GM04504 (cell line): ENCODE measurements at regions not wholly inside any gene's neighbourhood (a gene's known extent, or its start where the extent isn't known, plus 50 kb on each side); places are given as distances from the start of the nearest gene placed in this dataset.
"Not testable (repeated sequence)": the region's sequence is repeated elsewhere in the genome, so short reads cannot be mapped to it uniquely, and the experiment has no call there.

Experiments used
- DNase-seq: peaks from one replicate; pipeline ENCODE4 v3.0.0-alpha.2; 2012; ENCODE audit warnings: low read depth

- DNase-seq = no peak
These were observed 509.8 kb upstream of the CHD1 start for GRCh38 chr5:99438619-99439018.

DNA sequence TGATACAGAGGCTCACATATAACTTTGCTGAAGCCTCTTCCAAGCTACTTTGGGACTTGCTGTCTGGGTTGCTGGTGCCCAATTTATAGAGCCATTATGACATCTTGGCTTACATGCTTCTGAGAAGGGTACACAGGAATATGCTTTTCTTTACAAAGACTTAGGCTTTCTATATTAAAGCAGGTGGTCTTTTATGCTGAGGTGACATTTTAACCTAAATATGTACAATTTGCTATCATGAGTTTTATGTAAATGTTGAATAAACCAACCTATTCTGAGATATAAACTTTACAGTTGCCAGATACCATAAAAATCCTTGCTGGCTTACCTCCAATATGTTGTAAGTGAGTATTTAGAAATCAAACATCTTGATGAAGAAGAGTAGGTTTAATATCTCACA lies 509.2 kb upstream of the CHD1 start:
- DNase-seq = no peak

DNA sequence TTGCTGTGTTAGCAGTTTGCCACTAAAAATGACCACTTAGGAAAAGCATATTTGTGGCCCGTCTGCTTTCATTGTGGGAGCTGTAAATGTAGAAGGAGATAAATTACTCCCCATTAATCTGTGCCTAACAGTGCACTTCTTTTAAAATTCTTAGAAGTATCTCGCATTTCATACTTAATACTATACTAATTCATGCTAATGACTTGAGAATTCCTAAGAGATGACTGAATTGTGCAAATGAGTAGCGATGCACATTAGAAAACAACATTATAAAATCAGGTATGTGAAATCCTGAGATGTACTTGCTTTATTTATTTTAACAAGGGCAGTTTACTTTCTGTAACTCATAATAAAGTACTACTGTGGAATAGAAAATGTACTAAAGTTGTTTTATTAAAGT lies 494.6 kb upstream of the CHD1 start:
- DNase-seq = not testable (repeated sequence)

GRCh38 chr5:99418640-99419039 lies 489.8 kb upstream of the CHD1 start:
- DNase-seq = not testable (repeated sequence)

GRCh38 chr5:99410386-99410785 lies 481.6 kb upstream of the CHD1 start:
- DNase-seq = not testable (repeated sequence)

GRCh38 chr5:99404764-99405302 lies 476.0 kb upstream of the CHD1 start:
- not testable (repeated sequence) for DNase-seq

- not testable (repeated sequence) for DNase-seq
These were observed 471.8 kb upstream of the CHD1 start for GRCh38 chr5:99400571-99400970.

DNA sequence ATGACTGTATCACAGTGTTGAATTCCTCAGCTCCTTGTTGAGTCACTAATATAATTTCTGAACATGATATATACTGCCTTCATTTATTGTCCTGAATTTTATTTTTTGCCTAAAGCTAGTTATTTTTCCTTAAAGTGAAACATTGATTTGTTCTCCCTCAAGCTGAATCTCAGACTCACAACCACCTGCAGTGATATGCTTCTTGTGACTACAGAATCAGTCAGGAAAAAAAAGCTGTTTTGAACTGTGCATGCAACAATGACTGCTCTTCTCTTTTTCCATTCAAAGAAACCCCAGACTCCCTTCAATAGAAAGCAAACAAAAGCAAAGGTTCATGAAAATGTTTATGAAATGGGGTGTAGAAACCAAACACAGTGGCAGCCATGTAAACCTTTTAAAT lies 470.2 kb upstream of the CHD1 start:
- DNase-seq = no peak

GRCh38 chr5:99386406-99387077 lies 457.7 kb upstream of the CHD1 start:
- no peak for DNase-seq

GRCh38 chr5:99379187-99379586 lies 450.4 kb upstream of the CHD1 start:
- DNase-seq = no peak

DNA sequence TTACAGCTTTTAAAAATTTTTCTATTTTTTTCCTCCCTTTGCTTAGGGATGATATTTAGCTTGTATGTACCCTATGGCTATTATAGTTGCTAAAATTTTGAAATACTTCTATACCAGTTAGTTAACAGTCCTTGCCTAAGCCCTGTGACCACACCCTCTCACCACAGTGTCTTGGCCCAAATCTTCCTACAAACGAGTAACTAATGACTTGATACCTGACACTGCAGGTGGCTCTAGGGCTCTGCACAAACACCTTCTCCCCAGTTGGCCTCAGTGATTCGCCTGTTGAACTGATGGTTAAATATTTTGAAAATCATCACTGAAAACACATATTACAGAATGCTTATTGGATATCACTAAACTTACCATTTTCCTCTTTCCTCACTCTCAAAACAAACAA lies 449.6 kb upstream of the CHD1 start:
- no peak for DNase-seq

DNA sequence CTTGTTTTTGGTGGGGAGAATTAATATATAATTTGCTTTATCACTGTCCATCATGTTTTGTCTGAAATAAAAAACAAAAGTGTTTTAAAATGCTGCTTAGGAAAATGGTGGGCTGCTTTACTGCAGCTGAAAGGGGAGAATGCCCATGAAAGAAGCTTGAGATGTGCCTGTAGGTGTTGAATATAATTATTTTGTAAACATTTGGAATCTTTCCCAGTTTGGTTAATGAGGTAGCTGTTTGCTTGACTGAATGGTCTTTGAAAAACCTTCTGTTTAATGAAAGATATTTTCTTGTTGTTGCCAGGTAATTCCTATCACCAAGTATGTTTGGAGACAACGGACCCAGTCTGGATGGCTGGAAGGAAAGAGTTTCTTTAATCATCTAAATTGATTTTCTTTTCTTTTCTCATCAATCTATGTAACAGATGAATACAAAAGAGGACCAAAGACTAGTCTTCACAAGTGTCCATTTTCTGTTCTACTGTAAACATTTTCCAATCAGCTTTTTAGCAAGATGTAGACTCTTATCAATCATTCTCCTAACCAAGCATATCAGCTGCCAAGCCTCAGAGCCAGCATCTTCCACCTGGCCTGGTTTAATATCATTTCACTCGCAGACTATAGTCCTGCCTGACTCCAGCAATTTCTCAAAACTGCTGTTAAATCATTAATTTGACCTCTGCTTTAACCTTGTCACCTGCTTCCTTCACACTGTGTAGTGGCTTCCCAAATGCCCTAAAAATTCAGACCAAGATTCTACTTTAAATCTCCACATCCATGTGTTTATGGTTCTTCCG lies 441.2 kb upstream of the CHD1 start:
- no peak for DNase-seq

DNA sequence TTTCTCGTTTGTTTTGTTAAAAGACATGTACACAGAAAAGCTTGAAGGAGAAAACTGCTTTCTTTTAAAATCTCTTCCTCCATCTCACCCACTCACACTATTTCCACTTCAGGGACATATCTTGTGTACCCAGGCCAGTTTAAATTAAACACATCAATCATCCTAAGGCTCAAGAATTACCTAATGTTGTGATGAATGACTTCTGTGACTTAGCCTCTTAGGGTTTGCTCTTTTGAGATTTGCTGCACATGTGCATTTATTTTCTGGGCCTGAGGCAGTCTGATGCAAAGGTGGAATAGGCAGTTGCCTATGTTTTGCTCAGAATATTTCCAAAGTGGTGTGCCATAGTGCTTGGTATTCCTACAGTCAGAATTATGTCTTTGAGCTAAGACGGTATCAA lies 439.9 kb upstream of the CHD1 start:
- DNase-seq = no peak

DNA sequence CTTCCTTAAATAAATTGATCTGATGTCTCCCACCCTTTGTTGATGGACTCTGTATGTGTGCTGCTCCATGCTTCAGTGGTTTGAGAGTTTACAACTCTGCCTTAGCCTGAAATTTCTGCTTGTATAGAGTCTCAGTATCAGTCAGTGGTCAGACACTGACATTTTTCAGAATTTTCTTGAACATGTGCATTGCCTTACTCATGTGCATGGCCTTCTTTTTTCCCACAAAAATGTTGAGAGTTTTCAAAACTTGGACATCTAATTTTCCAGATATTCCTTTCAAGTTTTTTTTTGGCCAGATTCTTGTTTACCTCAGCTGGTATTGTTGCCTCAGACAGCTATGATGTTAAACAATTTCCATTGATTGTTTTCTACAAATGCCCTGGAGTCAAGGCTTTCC lies 427.1 kb upstream of the CHD1 start:
- DNase-seq = no peak

DNA sequence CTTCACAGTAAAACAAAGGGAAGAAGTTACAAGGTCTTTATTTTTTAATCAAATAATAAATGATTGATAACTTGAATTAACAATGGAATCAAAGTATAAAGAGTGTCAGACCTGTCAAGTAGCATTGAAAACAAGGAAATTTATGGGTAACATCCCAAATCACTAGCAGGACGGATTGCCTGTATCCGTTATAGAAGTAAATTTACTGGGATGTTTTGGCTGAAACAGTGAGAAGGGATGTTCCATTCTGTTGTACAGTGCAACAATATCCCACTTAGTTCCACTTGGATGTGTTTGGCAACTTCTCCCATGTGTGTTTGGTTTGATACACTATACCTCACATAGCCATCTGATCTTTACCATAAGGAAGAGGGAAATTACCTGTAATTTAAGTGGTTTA lies 421.0 kb upstream of the CHD1 start:
- no peak for DNase-seq

- DNase-seq = no peak
These were observed 419.8 kb upstream of the CHD1 start for GRCh38 chr5:99348597-99348996.

- not testable (repeated sequence) for DNase-seq
These were observed 411.0 kb upstream of the CHD1 start for GRCh38 chr5:99339758-99340157.

- DNase-seq = no peak
These were observed 406.1 kb upstream of the CHD1 start for GRCh38 chr5:99334936-99335335.

DNA sequence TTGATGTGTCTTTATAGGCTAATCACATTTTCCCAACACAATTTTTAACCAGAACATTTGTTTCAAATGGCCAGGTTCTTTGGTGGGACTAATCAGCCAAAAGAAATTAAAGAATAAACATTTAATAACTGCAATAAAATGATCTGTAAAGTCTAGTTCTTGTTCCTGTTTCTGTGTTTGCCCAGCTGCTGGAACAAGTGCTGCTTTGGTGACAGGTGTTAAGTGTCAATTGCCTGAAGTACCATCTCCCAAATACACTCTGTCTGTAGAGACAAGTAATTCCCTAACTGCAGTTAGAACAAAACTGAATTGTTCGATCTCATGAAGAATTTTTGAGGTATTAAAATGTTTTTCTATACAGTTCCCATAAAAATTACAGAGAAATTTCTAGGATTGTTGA lies 402.3 kb upstream of the CHD1 start:
- no peak for DNase-seq

- DNase-seq = no peak
These were observed 391.6 kb upstream of the CHD1 start for GRCh38 chr5:99320436-99320835.

GRCh38 chr5:99317136-99317535 lies 388.3 kb upstream of the CHD1 start:
- DNase-seq = no peak

DNA sequence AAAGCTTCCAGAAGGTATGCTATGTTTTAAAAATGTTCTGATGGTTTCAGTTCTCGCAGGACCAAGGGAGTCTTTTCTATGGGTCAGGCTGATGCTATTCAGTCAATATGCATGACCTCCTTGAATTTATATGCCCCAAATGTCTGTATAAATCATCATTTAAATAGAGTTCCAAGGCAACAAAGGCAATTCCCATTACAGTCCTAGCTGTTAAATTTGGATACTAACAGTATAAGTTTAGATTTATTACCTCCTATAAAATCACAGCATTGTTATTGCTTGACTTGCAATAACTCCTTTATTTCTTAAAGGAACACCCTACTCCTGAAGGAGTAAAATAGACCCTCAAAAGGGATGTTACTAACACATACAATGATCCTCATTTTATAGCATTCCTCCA lies 387.7 kb upstream of the CHD1 start:
- no peak for DNase-seq

GRCh38 chr5:99315413-99316183 lies 386.8 kb upstream of the CHD1 start:
- no peak for DNase-seq
